ES-I3 (cell line): ENCODE measurements at regions not wholly inside any gene's neighbourhood (a gene's known extent, or its start where the extent isn't known, plus 50 kb on each side); places are given as distances from the start of the nearest gene placed in this dataset.

Source experiments
- H3K36me3 ChIP-seq: 2 replicates; pipeline ENCODE4 v1.6.1; 2013; ENCODE audit warnings: mild to moderate bottlenecking, low read length, control low read depth, moderate library complexity; ENCODE audit not compliant: insufficient read depth
- H3K4me1 ChIP-seq: 2 replicates; pipeline ENCODE4 v1.6.1; 2013; ENCODE audit warnings: mild to moderate bottlenecking, control low read depth, low read length; ENCODE audit not compliant: insufficient read depth
- H3K9ac ChIP-seq: 2 replicates; pipeline ENCODE4 v1.6.1; 2013; ENCODE audit warnings: low read depth, mild to moderate bottlenecking, low read length, moderate library complexity
- H3K9me3 ChIP-seq: 2 replicates; pipeline ENCODE4 v1.6.1; 2013; ENCODE audit warnings: mild to moderate bottlenecking, low read length, moderate library complexity; ENCODE audit not compliant: control insufficient read depth, insufficient read depth

DNA sequence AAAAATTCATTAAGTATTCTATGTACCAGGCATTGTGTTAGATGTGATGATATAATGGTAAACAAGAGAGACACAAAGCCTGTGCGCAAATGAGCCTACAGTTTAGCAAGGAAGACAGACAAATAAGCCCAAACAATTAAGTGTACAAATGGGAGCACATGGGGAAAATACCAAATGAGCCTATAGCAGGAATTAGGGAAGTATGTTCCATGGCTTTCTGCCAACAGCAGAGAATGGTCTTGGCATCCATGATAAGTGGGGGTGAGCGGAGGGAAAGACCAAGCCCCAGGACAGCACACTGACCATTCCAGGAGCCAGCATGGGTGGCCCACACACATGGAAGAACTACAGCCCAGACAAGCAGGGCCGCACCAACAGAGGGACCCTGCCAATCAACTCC, 369.7 kb downstream of the DEPDC1B start:
- no peaks in the 10 kb centered on the region for H3K9me3 ChIP-seq
- H3K36me3 ChIP-seq = no peaks in the 10 kb centered on the region
- no peak overlapping the region for H3K9ac ChIP-seq
- no peaks in the 10 kb centered on the region for H3K4me1 ChIP-seq

DNA sequence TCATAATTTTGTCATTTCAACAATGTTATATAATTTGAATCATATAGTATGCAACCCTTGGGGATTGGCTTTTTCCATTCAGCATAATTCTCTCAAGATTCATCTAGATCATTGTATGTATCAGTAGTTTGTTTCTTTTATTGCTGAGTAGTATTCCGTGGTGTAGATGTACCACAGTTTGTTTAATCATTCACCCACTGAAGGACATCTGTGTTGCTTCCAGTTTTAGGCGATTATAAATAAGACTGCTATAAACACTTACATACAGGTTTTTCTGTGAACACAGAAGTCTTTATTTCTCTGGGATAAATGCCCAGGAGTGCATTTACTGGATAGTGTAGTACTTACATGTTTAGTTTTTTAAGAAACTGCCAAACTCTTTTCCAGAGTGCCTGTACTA, 374.1 kb downstream of the DEPDC1B start:
- no peak overlapping the region for H3K9ac ChIP-seq
- peaks cover 3% of the 10 kb centered on the region; the same call in 1 of the 2 replicates for H3K9me3 ChIP-seq
- no peaks in the 10 kb centered on the region for H3K36me3 ChIP-seq
- H3K4me1 ChIP-seq = peaks cover 10% of the 10 kb centered on the region; the same call in 1 of the 2 replicates

DNA sequence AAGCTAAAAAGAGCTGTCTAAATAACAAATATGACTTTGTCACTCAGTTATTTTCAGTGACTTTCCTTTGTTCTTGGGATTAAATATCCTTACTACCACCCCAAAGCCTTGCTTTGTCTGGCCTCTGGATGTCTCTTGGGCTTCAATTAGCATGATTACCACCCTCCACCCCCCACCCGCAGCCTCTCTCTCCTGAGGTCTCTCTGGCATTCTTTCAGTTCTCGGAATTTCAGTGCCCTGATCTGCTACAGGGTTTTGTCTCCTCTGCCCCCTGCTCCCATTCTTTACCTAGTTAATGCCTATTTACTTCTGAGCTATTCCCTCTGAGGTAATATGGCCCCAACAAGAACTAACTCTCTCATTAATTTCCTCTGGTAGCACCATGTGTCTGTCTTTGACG, 376.4 kb downstream of the DEPDC1B start:
- Histone ChIP-seq H3K9me3 (peaks cover 4% of the 10 kb centered on the region; the same call in 1 of the 2 replicates), H3K36me3 (no peaks in the 10 kb centered on the region), H3K9ac (no peak overlapping the region), H3K4me1 (peaks cover 10% of the 10 kb centered on the region; the same call in 1 of the 2 replicates)

DNA sequence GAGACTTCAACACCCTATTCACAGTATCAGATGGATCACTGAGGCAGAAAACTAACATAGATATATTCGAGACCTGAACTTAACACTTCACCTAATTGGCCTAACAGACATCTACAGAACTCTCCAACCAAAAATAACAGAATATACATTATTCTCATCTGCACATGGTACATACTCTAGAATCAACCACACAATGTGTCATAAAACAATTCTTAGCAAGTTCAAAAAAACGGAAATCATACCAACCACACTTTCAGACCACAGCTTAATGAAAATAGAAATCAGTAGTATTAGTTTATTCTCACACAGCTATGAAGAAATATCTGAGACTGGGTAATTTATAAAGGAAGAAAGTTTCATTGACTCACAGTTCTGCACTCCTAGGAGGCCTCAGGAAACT, 387.9 kb downstream of the DEPDC1B start:
- no peaks in the 10 kb centered on the region for H3K36me3 ChIP-seq
- H3K4me1 ChIP-seq = 0 out of 2 replicates have a peak, but pooled peaks cover 4% of the 10 kb centered on the region
- no peak overlapping the region for H3K9ac ChIP-seq
- no peaks in the 10 kb centered on the region for H3K9me3 ChIP-seq

DNA sequence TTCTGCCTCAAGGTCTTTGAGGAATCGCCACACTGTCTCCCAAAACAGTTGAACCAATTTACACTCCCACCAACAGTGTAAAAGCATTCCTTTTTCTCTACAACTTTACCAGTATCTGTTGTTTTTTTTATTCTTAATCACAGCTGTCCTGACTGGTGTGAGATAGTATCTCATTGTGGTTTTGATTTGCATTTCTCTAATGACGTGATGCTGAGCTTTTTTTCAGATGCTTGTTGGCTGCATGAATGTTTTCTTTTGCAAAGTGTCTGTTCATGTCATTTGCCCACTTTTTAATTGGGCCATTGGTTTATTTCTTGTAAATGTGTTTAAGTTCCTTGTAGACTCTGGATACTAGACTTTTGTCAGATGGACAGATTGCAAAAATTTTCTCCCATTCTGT, 400.0 kb downstream of the DEPDC1B start:
- H3K9ac ChIP-seq = no peak overlapping the region
- no peaks in the 10 kb centered on the region for H3K4me1 ChIP-seq
- no peaks in the 10 kb centered on the region for H3K9me3 ChIP-seq
- H3K36me3 ChIP-seq = no peaks in the 10 kb centered on the region

DNA sequence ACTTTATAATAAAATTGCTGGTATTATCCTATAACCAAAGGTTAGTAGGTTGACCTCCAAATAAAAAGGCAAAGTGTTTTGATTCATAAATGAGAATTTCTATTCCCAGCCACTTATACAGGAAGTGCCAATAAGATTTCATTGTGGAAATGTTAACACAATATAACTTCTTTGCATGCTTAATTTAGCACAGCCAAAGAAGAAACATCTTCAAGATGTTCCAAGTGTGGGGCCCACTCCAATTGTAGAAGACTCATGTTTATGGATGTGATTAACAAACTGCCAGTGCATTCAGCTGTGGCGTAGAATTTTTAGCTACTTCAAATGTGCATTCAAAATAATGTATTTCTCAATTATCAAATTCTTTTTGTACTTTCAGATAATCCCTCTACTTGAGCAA, 402.3 kb downstream of the DEPDC1B start:
- Histone ChIP-seq H3K4me1 (no peaks in the 10 kb centered on the region), H3K9ac (no peak overlapping the region), H3K36me3 (no peaks in the 10 kb centered on the region), H3K9me3 (no peaks in the 10 kb centered on the region)

DNA sequence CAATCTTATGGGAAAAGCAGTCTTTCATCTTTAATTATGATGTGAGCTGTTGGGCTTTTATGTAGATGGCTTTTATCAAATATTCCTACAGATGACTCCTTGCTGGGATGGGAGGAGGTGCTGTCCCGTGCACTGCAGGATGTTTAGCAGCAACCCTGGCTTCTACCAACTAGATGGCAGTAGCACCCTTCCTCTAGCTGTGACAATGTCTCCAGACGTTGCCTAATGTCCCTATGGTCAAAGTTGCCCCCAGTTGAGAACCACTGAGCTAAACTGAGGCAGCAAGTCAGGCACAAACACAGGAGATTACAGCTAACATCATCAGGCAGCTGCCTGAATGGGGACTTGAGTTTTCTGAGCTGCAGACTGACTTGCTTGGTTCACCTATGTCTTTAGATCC, 401.9 kb upstream of the PDE4D start:
- no peaks in the 10 kb centered on the region for H3K9me3 ChIP-seq
- no peaks in the 10 kb centered on the region for H3K36me3 ChIP-seq
- no peaks in the 10 kb centered on the region for H3K4me1 ChIP-seq
- H3K9ac ChIP-seq = no peak overlapping the region

DNA sequence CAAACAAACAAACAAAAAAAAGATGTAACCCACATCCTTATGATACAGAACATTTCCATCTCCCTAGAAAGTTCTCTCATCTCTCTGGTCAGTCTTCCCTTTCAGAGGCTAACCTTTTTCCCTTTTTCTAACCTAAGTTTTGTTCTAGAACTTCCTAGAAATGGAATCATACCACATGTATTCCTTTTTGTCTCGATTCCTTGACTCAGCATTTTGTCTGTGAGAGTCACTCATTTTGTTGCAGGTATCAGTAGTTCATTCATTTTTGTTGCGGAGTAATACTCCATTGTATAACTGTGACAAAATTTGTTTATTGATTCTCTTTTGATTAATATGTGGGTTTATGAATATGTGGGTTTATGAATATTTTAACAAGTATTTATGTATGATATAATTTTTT, 400.0 kb upstream of the PDE4D start:
- Histone ChIP-seq H3K4me1 (no peaks in the 10 kb centered on the region), H3K36me3 (no peaks in the 10 kb centered on the region), H3K9me3 (no peaks in the 10 kb centered on the region), H3K9ac (no peak overlapping the region)

DNA sequence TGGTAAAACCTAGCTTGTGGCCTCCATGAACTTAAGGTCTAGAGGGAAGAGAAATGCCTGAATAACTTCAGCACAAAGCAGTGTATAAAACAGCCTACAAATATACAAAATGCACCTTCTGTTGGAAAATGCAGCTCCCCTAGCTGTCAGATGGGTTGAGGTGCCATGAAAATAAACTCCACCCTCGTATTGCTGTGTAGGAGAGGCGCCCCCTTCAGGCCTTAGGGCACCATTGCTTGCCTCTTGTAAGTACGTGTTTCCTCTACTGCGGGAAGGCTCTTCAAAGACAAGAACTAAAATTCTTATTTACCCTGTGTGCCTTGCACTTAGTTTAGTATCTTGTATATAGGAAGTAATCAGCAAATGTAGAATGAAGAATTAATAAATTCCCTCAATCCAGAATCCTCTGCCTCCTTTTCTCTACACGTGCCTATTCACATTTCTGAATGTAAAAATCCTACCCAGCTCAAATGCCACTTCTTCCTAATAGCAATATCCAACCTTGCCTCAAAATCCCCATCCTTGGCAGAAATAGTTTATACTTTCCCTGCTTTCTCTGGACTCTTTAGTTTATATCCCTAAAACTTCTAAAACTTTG, 393.7 kb upstream of the PDE4D start:
- Histone ChIP-seq H3K36me3 (no peaks in the 10 kb centered on the region), H3K9me3 (no peaks in the 10 kb centered on the region), H3K4me1 (no peaks in the 10 kb centered on the region), H3K9ac (no peak overlapping the region)

DNA sequence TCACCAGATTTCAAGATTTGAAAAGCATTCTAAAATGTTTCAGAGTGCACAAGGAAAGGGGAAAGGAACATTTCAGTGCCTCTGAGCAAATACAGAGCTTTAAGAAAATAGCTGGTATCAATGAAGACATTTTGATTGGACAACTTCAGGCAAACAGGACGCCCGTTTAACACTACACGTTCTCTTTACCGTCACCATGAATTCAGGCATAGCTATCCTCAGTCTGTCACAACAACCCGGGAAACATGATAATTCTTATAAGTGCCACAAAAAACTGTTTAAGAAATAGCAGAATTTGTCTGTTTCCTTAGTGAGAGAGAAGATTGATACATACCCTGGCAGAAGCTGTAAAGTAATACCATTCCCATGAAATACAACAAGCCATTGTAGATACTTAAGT, 392.4 kb upstream of the PDE4D start:
- H3K36me3 ChIP-seq = no peaks in the 10 kb centered on the region
- H3K9me3 ChIP-seq = no peaks in the 10 kb centered on the region
- H3K9ac ChIP-seq = no peak overlapping the region
- H3K4me1 ChIP-seq = no peaks in the 10 kb centered on the region

DNA sequence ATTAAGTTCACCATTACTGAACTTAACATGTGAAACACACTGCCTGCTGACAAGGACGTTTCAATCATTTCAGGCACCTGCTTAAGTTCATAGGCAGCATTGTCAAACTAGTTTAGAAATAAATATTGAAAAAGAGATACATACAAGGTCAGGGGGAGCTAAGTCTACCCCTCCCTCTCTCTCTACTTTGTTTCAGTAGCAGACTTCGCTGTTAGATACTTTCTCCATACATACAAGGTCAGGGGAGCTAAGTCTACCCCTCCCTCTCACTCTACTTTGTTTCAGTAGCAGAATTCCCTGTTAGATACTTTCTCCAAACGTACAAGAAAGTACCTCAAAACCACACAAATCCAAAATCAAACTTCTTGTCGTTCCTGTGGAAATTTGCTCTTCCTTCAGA, 387.4 kb upstream of the PDE4D start:
- Histone ChIP-seq H3K9ac (no peak overlapping the region), H3K36me3 (no peaks in the 10 kb centered on the region), H3K9me3 (no peaks in the 10 kb centered on the region), H3K4me1 (no peaks in the 10 kb centered on the region)

DNA sequence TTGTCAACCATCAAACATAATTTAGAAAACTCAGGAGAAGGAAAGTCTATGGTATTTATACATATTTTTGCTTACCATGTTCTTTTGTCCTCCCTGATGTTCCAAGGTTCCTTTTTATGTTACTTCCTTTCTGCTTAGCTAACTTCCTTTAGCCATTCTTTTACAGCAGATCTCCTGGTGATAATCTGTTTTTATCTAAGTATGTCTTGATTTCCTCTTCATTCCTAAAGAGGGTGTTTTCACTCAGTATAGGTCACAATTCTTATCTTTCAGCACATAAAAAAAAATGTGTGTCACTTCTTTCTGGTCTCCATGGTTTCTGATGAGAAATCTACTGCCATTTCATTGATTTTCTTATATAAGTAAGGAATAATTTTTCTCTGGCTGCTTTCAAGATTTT, 384.4 kb upstream of the PDE4D start:
- H3K4me1 ChIP-seq = no peaks in the 10 kb centered on the region
- H3K9me3 ChIP-seq = no peaks in the 10 kb centered on the region
- no peaks in the 10 kb centered on the region for H3K36me3 ChIP-seq
- no peak overlapping the region for H3K9ac ChIP-seq

DNA sequence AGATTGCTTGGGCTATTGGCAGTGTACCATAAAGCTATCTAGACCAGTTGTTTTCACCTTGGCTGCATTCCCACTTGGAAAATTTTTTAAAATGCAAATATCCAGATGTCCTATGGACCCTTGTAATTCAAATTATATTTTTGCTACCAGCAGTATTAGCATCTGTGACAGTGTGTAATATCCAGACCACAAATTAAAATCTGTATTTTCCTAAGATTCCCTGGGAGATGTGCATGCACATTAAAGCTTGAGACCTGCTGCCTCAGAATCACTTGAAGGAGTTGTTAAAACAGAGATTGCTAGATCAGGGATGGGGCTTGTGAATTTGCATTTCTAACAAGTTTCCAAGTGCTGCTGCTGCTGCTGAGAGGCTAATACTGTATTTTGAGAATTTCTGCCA, 381.2 kb upstream of the PDE4D start:
- no peaks in the 10 kb centered on the region for H3K4me1 ChIP-seq
- no peaks in the 10 kb centered on the region for H3K9me3 ChIP-seq
- H3K36me3 ChIP-seq = no peaks in the 10 kb centered on the region
- no peak overlapping the region for H3K9ac ChIP-seq

DNA sequence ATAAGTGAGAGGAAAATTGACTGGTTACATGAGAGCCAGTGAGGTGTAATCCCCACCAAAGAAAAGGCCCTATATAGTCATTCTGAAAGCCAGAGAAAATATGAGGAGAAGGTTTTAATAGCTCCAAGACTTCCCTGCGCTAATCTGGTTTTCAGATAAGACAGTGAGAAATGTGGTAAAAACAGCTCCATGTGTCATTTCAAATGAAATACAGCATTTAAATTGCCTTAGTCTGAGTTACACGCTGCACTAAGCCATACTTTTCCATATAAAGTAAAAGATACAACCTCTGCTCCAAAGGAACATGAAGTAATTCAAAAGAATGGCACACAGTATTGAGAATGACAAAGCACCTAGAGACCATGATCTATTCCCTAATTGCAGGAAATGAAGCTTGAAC, 378.0 kb upstream of the PDE4D start:
- no peaks in the 10 kb centered on the region for H3K36me3 ChIP-seq

DNA sequence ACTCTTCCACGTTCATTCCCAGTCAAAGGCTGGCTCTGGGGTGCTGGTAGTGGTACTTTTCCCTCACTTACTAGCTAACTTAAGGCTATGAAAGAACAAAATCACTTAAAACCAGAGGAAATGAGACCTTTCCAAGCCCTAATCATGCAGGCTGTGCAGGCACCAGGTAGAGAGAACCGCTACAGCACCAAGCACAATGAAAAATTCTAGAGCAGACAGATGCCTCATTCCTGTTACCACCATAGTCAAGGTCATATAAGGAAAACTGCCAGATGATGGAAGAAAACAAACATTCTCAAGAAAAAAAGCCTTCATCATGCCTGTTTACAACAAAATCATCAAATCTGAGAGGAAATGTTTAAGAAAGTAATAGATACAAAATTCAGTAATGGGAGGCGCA, 374.4 kb upstream of the PDE4D start:
- Histone ChIP-seq H3K36me3 (no peaks in the 10 kb centered on the region), H3K9ac (no peak overlapping the region), H3K4me1 (no peaks in the 10 kb centered on the region), H3K9me3 (no peaks in the 10 kb centered on the region)

More for the DNA sequence above, 378.0 kb upstream of the PDE4D start:
- Histone ChIP-seq H3K9me3 (no peaks in the 10 kb centered on the region), H3K4me1 (no peaks in the 10 kb centered on the region), H3K9ac (no peak overlapping the region)

DNA sequence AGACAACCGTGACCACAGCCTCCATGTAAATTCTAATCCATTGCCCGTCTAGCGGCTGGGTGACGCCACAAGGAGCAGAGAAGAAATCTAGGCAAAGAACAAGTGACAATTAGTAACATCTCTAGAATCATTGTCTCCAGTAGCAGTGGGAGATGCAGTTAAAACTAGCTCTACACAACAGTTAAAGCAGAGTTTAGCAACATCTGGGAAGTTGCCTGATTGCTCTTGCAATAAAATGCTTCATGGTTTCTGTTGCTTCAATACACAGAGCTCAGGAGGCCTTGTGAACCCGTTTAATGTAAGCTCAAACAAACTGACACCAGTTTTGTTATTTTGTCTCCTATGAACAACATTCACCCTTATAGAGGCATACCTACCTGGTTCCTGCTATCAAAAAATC, 369.8 kb upstream of the PDE4D start:
- no peaks in the 10 kb centered on the region for H3K4me1 ChIP-seq
- no peaks in the 10 kb centered on the region for H3K9me3 ChIP-seq
- no peak overlapping the region for H3K9ac ChIP-seq
- no peaks in the 10 kb centered on the region for H3K36me3 ChIP-seq
